Hematopoietic multipotent progenitor cell treated with erythropoietin and hydrocortisone succinate and interleukin-3 and kit ligand, for 4 days (in vitro differentiated cells): ENCODE measurements at regions not wholly inside any gene's neighbourhood (a gene's known extent, or its start where the extent isn't known, plus 50 kb on each side); places are given as distances from the start of the nearest gene placed in this dataset.

ENCODE experiments used
- DNase-seq: peaks from one replicate; pipeline ENCODE4 v3.0.0-alpha.2; 2015

DNA sequence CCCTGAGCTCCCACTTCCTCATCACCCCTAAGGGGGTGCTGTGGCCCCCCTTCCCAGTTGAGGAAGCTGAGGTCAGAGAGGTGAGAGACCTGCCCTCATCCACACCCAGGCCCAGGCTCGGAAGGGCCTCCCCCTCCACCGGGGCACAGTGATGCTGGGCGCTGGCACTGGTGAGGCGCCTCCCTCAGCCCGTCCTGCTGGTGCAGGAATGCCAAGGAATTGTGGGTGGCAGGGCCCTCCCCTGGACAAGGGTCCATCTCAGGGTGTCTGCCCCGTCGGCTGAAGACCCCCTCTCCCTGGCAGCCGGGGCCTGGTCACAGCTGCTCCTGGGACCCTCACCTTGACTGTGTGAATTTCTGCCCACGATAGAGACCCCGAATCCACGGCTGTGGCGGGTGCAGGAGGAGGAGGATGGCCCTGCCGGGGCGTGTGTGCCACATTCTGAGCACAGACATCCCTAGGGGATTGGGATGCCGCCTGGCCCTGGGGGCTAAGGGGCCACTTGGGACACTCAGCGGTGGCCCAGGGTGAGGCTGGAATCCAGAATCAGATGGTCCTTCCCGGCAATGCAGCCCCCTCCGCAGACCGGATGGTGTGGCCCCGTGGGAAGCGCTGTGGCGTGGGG is 70.2 kb upstream of the GATA5 start:
- no peak for DNase-seq

DNA sequence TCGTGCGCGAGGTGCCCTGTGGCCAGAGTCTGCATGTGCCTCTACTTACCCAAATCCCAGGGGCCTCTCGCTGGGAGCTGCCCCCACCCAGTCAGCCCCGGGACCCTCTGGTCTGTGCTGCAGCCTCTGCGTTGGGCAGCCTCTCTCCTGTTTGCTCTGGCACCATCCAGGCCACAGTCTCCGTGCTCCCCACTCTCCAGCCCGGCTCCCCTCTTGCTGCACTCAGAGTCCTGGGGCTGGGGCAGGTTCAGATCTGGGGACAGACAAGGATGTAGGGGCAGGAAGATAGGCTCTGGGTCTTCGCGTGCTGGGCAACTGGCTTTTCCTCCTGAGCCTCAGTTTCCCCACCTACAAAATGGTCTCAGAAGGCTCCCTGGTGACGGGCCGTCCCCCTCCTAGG is 70.8 kb upstream of the GATA5 start:
- DNase-seq, result no peak

DNA sequence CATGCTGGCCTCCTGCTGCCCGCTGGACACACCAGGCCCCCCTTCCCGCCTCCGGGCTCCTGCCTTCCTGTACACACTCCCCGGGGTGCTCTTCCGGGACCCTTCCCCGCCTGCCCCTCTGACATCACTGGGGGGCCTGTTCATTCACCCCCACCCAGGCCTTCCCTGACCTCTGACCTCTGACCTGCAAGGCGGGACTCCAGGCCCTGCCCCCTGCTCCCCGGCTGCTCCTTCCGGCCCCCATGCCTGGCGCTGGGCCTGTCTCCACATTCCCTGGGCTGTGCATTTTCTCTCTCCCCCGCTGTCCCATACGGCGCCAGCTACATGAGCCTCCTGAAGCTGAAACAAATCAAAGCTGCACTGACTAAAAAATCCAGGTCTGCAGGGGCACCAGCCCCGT is 71.6 kb upstream of the GATA5 start:
- DNase-seq, result no peak

DNA sequence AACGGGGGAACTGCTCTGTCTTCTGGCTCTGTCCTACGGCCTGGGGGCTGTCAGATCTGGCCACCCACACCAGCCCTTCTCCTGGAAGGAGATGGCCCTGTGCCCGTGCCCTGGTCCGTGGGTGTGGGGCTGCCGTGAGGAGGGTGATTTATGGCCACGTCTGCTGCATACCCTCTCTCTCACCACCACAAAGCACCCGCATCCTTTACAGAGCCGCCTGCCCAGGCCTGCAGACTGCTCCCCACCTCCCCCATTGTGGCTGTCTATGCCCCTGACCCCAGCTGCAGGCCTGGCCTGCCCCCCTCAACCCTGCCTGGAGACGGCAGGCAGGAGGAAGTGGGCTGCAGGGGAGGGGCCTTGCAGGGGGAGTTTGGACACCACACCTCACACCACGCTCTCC is 72.7 kb upstream of the GATA5 start:
- DNase-seq, result peak; percentile 71

DNA sequence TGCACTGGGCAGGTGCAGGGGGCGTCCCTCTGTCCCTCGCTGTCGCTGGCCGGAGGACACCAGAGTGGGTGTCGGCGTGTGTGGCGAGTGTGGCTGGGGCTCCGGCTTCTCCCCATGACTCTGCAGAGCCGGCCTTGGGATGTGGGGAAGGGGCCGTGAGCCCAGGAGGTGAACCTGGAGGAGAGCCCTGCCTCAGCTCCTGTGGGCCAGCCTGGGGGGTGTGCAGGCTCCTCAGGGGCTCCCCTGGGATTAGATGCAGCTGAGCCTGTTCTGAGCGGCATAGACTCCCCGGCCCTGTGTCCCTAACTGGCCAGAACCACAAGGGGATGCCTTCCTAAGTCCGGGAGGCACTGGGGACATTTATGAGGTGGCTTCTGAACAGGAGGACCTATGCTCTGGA is 73.2 kb upstream of the GATA5 start:
- DNase-seq, result no peak

DNA sequence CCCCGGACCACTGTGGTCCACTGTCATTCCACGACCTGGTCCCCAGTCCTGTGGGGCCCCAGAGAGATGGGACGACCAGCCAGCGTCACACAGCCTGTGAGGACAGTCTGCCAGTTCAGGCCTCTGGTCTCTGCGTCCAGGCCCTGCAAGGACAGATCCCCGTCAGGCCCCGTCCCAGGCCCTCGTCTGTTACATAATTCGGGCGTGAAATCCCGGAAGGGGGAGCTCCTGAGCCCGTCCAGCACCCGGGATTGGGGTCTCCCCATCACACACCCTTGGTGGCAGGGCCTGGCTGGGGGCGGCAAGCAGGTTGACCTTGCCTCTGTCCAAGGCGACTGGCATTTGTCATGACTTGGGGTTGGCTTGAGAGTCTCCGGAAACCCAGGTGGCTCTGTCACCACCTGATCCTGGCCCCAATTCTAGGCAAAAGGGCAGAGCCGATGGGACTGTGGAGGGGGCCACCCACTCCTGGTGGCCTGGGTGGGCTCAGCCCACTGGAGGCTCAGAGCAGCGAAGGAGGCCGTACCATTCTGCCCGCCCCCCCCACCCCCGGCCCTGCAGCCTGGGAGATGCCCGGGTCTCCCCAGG is 73.8 kb upstream of the GATA5 start:
- no peak for DNase-seq

DNA sequence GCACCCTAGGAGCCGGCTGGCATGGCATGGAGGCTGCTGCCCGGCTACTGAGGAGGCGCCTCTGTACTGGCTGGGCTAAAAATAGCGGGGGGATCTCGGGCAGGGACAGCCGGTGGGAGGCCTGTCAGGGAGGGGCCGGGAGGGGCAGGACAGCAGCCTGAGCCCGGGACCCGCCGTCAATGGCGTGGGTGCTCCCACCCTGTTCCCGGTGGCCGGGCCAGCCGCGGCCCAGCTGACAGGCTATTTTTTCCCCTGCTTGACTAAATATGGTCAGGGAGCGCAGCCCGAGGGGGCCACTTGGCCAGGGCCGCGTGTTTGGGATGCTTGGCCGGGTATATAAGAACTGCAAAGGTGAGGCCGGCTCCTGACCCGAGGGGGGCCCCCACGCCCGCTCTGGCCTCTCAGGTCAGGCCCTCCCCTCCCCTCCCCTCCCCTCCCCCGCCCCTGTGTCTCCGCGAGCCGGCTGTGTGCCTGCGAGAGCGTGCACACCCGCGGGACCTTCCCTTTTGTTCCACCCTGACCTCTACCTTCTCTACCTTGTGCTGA is 74.4 kb upstream of the GATA5 start:
- DNase-seq, result no peak

DNA sequence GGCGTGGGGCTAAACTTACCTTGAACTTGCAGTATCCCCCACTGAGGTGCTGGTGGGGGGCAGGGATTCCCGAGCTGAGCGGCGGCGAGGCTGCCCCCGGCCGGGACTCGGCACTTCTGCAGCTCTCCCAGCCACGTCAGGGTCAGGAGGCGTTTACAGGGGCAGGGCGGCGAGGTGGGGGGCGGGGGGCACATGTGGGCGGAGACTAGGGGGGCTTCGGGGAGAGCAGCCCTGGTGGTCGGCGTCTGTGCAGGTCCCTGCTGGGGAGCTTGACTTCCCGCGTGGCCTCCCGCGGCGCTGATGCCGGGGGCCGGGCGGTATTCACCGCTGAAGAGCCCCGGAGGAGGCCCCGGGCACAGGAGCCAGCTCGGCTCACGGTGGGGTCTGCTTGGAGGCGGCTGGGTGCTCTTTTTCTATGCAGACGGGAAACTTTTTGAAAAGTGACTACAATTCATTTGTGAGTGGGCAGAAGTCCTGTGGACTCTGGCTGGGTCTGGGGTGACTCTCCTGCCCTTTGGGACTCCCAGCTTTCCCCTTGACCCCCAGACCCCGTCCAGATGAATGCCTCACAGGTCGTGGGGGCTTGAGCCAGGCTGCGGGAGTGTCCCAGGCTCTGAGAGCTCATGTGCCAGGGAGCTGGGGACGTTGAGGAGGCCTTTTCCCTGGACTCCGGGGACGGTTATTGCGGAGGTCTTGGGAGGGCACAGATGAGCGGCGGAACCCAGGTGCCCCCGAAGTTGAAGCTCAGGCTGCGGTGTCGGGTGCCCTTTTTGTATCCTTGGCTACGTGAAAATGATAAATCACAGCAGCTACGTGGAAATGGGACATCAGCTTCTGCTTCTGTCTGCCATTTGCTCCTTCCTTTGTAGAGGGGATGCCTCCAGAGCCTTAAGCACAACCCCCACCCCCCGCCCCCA is 75.9 kb upstream of the GATA5 start:
- no peak for DNase-seq

DNA sequence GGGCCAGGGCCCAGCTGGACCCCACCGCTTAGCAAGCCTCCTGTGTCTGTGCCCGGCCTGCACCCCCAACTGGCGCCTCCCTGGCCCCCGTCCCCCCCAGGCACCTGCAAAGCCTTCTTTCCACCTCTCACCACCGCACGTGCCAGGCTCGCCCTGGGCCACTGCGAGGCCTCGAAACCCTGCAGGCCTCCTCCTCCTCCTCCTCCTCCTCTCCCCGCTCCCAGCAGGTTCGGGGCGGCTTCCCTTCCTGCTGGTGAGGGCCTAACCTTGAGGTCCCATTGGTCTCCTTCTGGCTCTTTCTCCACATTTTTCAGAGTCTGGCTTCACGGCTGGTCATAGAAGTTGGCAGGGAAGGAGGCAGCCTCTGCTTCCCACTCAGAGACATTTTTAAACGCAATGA is 76.8 kb upstream of the GATA5 start:
- DNase-seq, result no peak

DNA sequence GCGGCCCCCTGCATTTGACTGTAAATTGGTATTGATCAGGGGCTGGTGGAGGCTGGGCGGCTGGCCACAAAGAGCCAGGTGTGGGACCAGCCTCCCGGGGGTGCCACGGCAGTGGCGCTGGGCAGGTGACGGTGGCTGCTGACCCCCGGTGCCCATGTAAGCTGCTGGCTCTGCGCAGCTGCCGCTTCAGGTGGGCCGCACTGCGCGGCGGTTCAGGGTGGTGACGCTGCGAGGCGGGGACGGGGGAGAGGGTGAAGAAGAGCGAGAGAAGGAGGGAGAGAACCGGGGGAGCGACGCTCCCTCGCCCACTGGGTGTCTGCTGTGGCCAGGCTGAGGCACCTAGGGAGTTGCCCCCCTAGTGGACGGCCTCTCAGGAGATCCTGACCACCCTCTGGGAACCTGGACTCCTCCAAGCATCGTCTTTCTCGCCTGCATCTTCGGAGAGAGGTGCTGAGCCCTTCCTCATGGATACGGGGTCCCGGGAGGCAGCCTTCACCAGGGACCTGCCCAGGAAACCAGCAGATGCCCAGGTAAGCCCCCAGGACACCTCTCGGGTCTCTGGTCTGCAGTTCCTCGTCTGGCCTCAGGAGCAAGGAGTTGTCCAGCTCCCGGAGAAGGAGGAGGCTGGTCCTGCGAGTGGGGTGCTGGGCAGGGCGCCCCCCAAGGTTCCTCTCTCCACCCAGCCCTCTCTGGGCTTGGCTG is 77.5 kb upstream of the GATA5 start:
- DNase-seq, result no peak

DNA sequence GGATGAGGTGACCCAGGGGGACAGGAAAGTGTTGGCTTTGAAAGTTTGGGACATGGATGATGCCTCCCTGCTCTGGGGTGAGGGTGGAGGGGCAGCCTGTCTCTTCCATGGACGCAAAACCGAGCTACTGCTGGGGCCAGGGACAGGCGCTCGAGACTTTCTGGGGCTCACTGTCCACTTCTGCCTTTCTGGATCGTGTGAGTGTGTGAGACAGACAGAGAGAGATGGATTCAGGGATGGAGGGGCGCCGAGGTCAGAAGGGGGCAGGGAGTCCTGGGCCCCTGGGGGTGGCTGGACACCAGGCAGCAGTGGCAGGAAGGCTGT is 78.0 kb upstream of the GATA5 start:
- no peak for DNase-seq

DNA sequence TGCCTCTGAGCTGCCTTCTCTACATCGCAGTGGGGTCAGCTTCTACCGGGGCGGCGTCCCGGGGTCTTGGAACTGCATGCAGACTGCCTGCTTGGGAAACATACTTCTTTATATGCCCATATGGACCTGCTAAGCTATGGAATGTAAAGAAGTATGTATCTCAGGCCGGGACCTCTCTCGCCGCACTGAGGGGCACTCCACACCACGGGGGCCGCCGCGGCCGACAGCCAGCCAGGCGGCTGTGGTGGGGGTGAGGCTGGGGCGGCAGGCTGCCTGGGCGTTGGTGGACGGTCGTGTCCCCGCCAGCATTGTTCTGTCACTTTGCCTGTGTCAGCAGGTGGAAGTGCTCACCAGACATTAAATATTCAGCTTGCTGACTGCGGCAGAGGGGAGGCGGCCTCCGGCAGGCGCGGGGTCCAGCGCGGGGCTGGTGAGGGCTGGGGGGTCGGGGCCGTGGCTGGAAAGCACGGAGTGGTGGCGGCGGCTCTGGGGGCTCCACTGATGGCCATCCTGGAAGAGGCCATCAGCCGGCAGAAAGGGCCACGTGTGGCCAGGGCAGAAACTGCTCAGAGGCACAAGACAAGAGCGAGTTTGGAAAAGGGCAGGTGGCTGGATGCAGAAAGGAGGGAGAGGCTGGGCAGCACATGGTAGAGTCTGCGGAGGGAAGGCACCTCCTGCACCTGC is 78.6 kb upstream of the GATA5 start:
- no peak for DNase-seq

DNA sequence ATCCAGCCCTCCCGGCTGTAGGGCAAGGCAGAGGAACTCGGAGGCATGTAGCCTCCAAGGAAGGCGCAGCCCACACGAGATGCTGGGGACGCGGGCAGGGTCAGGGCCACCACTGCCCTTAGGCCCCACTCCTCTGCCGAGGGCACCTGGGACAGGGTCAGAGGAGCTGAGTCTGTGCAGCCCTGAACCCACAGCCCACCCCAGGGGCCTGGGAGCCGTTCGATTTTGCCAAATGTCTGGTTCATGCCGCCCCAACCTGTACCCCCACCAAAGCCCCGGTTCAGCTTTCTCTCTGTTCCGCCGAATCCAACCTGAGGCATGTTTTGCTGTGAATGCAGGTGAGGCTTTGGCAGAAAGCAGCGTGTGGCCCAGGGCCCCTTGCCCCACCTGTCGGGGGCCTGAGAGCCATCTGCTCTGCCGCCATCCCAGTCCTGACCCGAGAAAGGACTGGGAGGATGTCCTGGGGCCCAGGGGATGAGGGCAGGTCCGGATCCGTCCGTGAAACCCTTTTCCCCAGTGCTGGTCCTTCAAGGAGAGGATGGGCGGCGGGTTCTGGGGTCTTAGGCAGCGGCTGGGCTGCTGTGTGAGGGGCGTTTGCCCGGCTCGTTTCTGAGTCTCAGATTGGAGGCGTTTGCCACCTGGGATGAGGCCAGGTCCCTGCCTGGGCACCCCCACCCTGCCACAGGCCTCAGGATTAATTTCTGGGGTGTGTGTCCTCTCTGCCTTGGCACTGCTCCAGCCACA is 79.3 kb upstream of the GATA5 start:
- DNase-seq, result no peak

DNA sequence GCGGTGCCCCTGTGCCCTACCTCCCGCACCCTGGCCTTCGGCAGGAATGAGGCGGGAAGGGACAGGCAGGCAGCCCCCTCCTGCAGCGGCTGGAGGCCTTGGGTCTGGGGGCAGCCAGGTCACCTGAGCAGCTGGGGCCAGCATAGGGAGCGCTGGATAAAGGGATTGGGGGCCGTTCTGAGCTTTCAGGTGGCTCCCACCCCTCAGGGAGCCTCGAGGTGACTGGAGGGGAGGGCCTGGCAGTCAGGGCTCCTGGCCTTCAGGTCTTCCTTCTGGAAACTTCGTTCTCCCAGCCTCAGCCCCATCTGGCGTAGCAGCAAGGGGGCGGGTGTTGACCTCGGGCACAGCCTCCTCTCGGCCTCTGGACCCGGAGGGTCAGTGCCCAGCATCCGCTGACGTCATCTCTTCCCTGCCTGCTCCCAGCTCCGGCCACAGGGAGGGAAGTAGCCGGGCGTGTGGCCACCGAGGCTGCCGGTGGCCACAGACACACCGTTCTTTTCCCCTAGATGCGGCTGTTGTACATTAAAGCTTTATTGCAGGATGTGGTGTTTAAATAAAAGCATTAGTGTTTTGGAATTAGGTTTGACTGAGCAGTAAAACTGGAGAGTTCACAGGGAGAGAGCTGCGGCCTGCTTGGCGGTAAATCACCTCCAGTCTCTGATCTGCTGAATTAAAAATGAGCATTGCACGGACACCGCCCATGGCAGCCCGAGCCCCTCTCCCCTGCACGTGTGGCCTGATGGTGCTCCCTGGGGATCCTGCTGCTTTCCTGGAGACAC is 80.0 kb upstream of the GATA5 start:
- no peak for DNase-seq

DNA sequence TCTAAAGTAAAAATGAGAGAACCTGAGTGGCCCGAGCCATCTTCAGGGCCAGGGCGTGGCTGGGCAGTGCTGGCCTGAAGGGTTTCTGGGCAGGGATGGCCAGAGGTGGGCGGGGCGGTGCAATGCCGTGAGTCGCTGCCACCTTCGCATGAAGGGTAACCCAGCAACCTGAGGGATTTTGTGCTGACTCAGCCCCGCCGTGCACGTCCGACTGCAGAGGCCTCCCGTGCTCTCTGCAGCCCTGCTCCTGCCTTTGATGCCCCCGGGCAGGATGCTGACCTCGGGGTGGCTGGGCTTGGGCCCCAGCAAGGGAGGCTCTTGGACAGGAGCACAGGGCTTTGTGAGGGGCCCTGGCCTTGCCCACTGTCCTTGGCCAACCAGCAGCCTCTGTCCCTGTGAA is 81.7 kb upstream of the GATA5 start:
- DNase-seq, result no peak

DNA sequence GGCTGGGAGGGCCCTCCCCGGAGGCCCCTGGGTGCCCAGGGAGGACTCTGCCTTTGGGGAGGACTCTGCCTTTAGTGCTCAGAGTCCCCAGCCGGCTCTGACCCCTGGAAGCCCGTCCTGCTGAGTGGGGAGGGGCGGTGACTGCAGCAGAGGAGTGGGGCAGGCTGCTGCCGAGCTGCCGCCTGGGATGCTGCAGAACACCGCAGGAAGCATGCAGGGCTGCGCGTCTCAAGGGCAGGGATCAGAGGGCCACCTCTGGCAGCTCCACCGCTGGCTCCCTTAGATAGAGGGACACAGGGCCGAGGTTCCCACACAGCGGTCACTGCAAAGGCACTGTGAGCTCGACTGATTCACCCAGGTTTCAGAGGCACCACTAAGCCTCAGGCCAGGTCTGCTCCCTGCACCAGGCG is 82.2 kb upstream of the GATA5 start:
- no peak for DNase-seq

DNA sequence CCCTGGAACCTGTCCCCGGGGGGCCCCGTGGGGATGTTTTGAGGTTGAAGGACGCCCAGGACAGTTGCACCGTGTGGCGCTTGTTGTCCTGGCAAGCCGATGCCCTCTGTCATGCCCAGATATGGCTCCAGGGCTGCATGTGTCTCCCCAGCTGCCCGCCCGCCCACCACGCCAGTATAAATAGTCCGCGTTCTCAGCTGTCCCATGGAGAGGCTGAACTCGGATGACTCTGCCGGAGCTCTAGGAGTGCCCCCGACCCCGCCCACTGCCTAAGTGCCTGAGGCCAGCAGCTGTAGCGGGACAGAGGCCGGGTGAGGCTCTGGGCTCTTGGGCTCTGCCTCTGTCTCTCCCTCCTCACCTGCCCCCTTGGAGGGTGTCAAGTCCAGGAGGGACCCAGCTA is 83.0 kb upstream of the GATA5 start:
- DNase-seq, result no peak

DNA sequence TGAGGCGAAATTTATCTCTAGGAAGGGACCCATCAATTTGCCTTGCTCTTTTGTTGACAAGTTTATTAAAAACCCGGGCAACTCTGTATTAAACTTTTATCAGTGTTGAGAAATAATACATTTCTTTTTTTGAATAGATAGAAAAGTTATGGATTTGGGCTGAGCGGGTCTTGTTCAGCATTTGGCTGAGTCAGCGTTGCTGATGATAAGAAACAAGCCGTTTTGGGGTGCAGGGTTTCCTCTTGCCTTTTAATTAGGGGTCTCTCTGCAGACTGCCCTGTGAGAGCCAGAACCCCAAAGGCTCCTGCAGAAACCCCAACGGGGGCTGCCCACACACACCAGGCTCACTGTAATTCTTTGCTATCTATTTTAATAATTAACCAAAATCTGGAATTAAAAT is 82.1 kb upstream of the SLCO4A1 start:
- peak; percentile 20 for DNase-seq

DNA sequence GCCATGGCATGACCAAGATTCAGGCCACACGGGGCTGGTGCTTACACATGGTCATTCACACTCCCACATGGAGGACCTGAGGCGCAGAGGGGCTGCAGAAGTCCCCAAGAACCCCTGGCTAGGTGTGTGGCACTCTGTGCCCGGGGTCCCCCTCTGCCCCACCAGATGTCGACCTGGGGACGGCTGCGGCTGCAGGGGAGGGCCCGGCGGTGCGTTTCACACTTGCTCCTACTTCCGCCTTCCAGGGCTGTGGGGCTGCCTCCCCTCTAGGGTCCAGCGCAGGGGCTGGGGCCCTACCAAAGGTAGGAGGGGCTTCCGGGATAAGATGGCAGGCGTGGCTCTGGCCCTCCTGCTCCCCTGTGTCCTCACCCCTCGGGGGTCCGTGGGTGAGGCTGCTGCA is 81.1 kb upstream of the SLCO4A1 start:
- DNase-seq, result peak; percentile 46

DNA sequence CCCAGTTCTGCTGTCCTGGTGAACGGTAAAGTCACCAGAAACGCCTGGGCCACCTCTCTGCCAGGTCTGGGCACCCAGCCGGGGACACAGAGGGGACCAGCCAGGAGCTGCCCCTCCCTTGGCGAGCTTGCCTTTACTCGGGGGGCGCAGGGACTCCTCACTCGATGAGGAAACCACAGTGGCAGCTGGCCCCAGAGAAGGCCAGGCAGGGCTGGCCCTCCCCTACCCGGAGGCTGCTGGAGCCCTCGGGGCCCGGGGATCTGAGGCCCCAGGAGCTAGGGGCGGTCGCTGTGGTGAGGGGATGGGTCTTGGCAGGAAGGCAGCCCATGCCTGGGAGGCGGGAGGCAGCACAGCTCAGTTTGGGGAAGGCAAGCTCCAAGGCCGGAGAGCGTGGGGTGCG is 80.4 kb upstream of the SLCO4A1 start:
- DNase-seq, result peak; percentile 47

DNA sequence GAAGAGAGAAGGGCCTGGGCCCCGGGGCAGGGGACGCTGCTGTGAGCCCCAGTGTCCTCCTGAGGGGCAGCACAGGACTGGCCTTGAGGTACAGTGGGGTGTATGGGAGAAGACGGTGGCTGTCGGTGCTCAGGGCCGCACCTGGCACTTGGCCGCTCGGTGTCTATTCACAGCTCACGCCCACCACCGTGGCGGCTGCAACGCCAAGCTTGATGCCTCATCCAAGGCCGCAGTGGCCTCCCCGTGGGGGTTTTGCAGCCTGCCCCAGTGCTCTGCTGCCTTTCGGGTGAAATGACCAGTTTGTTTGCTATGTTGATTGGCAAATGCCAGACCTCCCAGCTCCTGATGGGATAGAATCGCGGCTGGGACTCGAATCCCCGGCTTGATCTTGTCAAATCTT is 79.5 kb upstream of the SLCO4A1 start:
- DNase-seq, result no peak
